Adrenal gland (tissue), 5 donors: ENCODE measurements at regions not wholly inside any gene's neighbourhood (a gene's known extent, or its start where the extent isn't known, plus 50 kb on each side); places are given as distances from the start of the nearest gene placed in this dataset.

Source experiments
- POLR2A ChIP-seq, 2 donors: fragments of 450-650 bp; IDR thresholded peaks; one replicate each; pipeline ENCODE4 v1.6.1; 2017; ENCODE audit warnings: antibody characterized with exemption in 2 of 2, mild to moderate bottlenecking in 2 of 2, moderate library complexity in 1 of 2
- TF ChIP-seq, protein P1 (sequence below), 6 experiments: fragments of 450-650 bp in 4 of 6; fragments of 200-600 bp in 2 of 6; sonication (generic) in 1 of 6; IDR thresholded peaks; 1 replicate in 5 of 6; 2 replicates in 1 of 6; pipeline versions ENCODE4 v1.5.1 to v1.8.0; 2016 to 2021; ENCODE audit warnings: antibody characterized with exemption in 6 of 6, mild to moderate bottlenecking in 2 of 6, moderate library complexity in 1 of 6
- donor health status: DM: no; HTN: no; CAD: no.

DNA sequence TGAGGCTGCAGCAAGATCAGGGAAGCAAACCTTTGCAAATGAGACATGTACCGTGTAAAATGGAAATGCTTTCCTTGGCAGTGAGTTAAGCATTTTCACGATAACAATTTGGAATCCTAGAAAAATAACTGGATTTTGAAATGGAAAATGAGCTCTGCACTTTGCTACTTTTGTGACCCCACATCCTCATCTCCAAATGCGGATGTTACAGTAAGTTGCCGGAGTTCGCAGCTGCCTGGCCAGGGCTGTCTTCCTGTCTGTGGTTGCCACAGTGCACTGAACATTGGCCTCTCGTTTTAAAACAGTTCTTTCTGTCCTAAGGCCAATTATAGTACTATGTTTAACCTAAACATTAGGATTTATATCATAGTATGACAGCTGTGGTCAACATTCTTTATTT lies 136.2 kb upstream of the FZD8 start:
- TF ChIP-seq, protein P1, sequence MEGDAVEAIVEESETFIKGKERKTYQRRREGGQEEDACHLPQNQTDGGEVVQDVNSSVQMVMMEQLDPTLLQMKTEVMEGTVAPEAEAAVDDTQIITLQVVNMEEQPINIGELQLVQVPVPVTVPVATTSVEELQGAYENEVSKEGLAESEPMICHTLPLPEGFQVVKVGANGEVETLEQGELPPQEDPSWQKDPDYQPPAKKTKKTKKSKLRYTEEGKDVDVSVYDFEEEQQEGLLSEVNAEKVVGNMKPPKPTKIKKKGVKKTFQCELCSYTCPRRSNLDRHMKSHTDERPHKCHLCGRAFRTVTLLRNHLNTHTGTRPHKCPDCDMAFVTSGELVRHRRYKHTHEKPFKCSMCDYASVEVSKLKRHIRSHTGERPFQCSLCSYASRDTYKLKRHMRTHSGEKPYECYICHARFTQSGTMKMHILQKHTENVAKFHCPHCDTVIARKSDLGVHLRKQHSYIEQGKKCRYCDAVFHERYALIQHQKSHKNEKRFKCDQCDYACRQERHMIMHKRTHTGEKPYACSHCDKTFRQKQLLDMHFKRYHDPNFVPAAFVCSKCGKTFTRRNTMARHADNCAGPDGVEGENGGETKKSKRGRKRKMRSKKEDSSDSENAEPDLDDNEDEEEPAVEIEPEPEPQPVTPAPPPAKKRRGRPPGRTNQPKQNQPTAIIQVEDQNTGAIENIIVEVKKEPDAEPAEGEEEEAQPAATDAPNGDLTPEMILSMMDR (IDR thresholded peaks at IDR 0.05): no peak
- TF ChIP-seq POLR2A (IDR thresholded peaks at IDR 0.05): no peak
